Fibroblast of lung (primary cell): ENCODE measurements at regions not wholly inside any gene's neighbourhood (a gene's known extent, or its start where the extent isn't known, plus 50 kb on each side); places are given as distances from the start of the nearest gene placed in this dataset.

Experiments
- EZH2 ChIP-seq: IDR thresholded peaks from 2 replicates; pipeline ENCODE4 v1.5.1; 2012; ENCODE audit warnings: low read length, control low read depth, mild to moderate bottlenecking; ENCODE audit errors: missing control alignments
- TF ChIP-seq, protein P1 (sequence below), 2 donors: IDR thresholded peaks in 1 of 2; conservative IDR thresholded peaks in 1 of 2; 1 replicate in 1 of 2; 2 replicates in 1 of 2; pipeline ENCODE4 v1.5.1; 2011 to 2012; ENCODE audit warnings: low read length in 2 of 2, control low read depth in 1 of 2, inconsistent platforms in 1 of 2, low read depth in 1 of 2, mild to moderate bottlenecking in 1 of 2

DNA sequence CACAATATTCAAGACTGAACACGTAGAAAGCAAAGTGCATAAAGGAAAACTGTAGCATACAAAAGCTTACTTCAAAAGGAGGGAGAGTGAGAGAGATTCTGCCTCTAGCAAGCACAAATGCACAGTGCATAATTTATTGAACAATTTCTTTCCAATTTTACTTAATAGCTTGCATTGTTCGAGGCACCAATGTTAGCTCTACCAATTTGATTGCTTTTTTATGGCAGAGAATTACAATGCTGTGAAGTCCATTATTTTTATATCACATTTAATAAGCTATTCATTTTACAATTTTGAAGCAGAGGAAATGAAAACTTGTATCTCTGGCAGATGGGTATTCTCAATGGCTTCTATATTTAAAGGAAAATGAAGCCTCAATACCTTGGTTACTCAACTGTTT is 331.7 kb downstream of the GPM6A start:
- TF ChIP-seq, protein P1, sequence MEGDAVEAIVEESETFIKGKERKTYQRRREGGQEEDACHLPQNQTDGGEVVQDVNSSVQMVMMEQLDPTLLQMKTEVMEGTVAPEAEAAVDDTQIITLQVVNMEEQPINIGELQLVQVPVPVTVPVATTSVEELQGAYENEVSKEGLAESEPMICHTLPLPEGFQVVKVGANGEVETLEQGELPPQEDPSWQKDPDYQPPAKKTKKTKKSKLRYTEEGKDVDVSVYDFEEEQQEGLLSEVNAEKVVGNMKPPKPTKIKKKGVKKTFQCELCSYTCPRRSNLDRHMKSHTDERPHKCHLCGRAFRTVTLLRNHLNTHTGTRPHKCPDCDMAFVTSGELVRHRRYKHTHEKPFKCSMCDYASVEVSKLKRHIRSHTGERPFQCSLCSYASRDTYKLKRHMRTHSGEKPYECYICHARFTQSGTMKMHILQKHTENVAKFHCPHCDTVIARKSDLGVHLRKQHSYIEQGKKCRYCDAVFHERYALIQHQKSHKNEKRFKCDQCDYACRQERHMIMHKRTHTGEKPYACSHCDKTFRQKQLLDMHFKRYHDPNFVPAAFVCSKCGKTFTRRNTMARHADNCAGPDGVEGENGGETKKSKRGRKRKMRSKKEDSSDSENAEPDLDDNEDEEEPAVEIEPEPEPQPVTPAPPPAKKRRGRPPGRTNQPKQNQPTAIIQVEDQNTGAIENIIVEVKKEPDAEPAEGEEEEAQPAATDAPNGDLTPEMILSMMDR (conservative IDR thresholded peaks at IDR 0.05 in 1 of 2, IDR thresholded peaks at IDR 0.05 in 1 of 2; ENCODE audit: low read depth in 1 of 2, low read length in 2 of 2) = no peak
- TF ChIP-seq EZH2 = no peak
